ENCODE measurements at regions not wholly inside any gene's neighbourhood (a gene's known extent, or its start where the extent isn't known, plus 50 kb on each side); places are given as distances from the start of the nearest gene placed in this dataset.

DNA sequence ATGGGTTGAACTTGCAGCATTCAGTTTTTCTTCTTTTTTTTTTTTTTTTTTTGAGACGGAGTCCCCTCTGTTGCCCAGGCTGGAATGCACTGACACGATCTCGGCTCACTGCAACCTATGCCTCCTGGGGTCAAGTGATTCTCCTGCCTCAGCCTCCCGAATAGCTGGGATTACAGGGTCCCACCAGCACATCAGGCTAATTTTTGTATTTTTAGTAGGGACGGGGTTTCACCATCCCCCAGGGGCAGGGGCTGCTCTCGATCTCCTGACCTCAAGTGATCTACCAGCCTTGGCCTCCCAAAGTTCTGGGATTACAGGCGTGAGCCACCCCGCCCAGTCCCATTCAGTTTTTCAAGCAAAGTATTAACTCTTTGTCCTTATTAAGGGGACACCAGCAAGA, 117.6 kb upstream of the PRSS16 start:
- TF ChIP-seq POLR2AphosphoS5 (IDR thresholded peaks at IDR 0.05; ENCODE audit: low read depth, low read length) (no peak), SIN3A (IDR thresholded peaks at IDR 0.05; ENCODE audit: borderline replicate concordance, insufficient read depth, low read length) (no peak), FOXP2 (optimal IDR thresholded peaks at IDR 0.05; ENCODE audit: borderline replicate concordance, extremely low read depth, extremely low read length, insufficient read depth) (no peak)
- TF ChIP-seq, protein P1, sequence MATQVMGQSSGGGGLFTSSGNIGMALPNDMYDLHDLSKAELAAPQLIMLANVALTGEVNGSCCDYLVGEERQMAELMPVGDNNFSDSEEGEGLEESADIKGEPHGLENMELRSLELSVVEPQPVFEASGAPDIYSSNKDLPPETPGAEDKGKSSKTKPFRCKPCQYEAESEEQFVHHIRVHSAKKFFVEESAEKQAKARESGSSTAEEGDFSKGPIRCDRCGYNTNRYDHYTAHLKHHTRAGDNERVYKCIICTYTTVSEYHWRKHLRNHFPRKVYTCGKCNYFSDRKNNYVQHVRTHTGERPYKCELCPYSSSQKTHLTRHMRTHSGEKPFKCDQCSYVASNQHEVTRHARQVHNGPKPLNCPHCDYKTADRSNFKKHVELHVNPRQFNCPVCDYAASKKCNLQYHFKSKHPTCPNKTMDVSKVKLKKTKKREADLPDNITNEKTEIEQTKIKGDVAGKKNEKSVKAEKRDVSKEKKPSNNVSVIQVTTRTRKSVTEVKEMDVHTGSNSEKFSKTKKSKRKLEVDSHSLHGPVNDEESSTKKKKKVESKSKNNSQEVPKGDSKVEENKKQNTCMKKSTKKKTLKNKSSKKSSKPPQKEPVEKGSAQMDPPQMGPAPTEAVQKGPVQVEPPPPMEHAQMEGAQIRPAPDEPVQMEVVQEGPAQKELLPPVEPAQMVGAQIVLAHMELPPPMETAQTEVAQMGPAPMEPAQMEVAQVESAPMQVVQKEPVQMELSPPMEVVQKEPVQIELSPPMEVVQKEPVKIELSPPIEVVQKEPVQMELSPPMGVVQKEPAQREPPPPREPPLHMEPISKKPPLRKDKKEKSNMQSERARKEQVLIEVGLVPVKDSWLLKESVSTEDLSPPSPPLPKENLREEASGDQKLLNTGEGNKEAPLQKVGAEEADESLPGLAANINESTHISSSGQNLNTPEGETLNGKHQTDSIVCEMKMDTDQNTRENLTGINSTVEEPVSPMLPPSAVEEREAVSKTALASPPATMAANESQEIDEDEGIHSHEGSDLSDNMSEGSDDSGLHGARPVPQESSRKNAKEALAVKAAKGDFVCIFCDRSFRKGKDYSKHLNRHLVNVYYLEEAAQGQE (IDR thresholded peaks at IDR 0.05; ENCODE audit: insufficient read depth in 1 of 2, low read depth in 2 of 2, low read length in 2 of 2): no peak
